GM12873 (cell line): ENCODE measurements at regions not wholly inside any gene's neighbourhood (a gene's known extent, or its start where the extent isn't known, plus 50 kb on each side); places are given as distances from the start of the nearest gene placed in this dataset.

Experiments
- CTCF ChIP-seq: IDR thresholded peaks from 2 replicates; pipeline ENCODE4 v1.5.1; 2012; ENCODE audit warnings: low read depth, mild to moderate bottlenecking, moderate library complexity, low read length, control low read depth; ENCODE audit not compliant: insufficient read depth; ENCODE audit errors: missing control alignments

- TF ChIP-seq CTCF = peak; percentile 17
These were observed 271.1 kb downstream of the TRIM36 start for GRCh38 chr5:114898602-114899001.

- no peak for TF ChIP-seq CTCF
These were observed 286.0 kb downstream of the TRIM36 start for GRCh38 chr5:114883675-114884074.

GRCh38 chr5:114859438-114859735 is 310.3 kb downstream of the TRIM36 start:
- TF ChIP-seq CTCF = no peak

- TF ChIP-seq CTCF = no peak
These were observed 310.9 kb downstream of the TRIM36 start for GRCh38 chr5:114858665-114859437.

GRCh38 chr5:114857941-114858551 is 311.7 kb downstream of the TRIM36 start:
- no peak for TF ChIP-seq CTCF

GRCh38 chr5:114839360-114839759 is 330.3 kb downstream of the TRIM36 start:
- no peak for TF ChIP-seq CTCF

- TF ChIP-seq CTCF = no peak
These were observed 330.8 kb downstream of the TRIM36 start for GRCh38 chr5:114838937-114839336.
